IMR-90 (cell line): ENCODE measurements at regions not wholly inside any gene's neighbourhood (a gene's known extent, or its start where the extent isn't known, plus 50 kb on each side); places are given as distances from the start of the nearest gene placed in this dataset.

Source experiments
- ATAC-seq: fragments of 200-7000 bp; cut with Tn5 transposase; 2 replicates; pipeline ENCODE4 v1.9.1; 2020; ENCODE audit warnings: low read depth, mild to moderate bottlenecking, moderate library complexity
- BruUV-seq: library from RNA; stranded (reverse); fragments of 400-500 nt; replicated peaks from 2 replicates; lab custom pipeline; 2021; lab: Mats Ljungman, UMichigan
- CTCF ChIA-PET: fragments of 300-600 bp; formaldehyde crosslinking; extraction: SDS; loops from one replicate; lab custom pipeline; 2021; ENCODE audit warnings: antibody characterized with exemption; lab: Yijun Ruan, JAX
- POLR2A ChIA-PET: fragments of 300-600 bp; sonication (Branson Sonifier 250); formaldehyde crosslinking; loops from one replicate; lab custom pipeline; 2022; ENCODE audit warnings: antibody characterized with exemption; ENCODE audit not compliant: unreplicated experiment; lab: Charles Lee
- DNase-seq: peaks from one replicate; pipeline ENCODE4 v3.0.0; 2013
- H2AFZ ChIP-seq: replicated peaks from 2 replicates; pipeline ENCODE3; 2013; ENCODE audit warnings: low read length, mild to moderate bottlenecking; ENCODE audit not compliant: poor library complexity
- H2AK5ac ChIP-seq: 2 replicates; pipeline ENCODE4 v1.6.1; 2013; ENCODE audit warnings: low read depth, low read length, inconsistent platforms
- H2AK9ac ChIP-seq: replicated peaks from 2 replicates; pipeline ENCODE3; 2013; ENCODE audit warnings: mild to moderate bottlenecking, low read depth, low read length, moderate library complexity; ENCODE audit not compliant: poor library complexity
- H2BK120ac ChIP-seq: 2 replicates; pipeline ENCODE4 v1.6.1; 2013; ENCODE audit warnings: low read depth, low read length, inconsistent platforms
- H2BK15ac ChIP-seq: 3 replicates; pipeline ENCODE4 v1.6.1; 2013; ENCODE audit warnings: low read depth, low read length, inconsistent platforms
- H2BK20ac ChIP-seq: 2 replicates; pipeline ENCODE4 v1.6.1; 2013; ENCODE audit warnings: low read depth, mild to moderate bottlenecking, inconsistent platforms, low read length, moderate library complexity
- H2BK5ac ChIP-seq: 2 replicates; pipeline ENCODE4 v1.6.1; 2013; ENCODE audit warnings: mild to moderate bottlenecking, low read depth, low read length, inconsistent platforms; ENCODE audit not compliant: poor library complexity, severe bottlenecking
- H3K14ac ChIP-seq: replicated peaks from 2 replicates; pipeline ENCODE4 v1.6.1; 2013; ENCODE audit warnings: low read depth, low read length, inconsistent platforms
- H3K18ac ChIP-seq: 2 replicates; pipeline ENCODE4 v1.6.1; 2013; ENCODE audit warnings: low read depth, low read length, control low read depth
- H3K23ac ChIP-seq: 2 replicates; pipeline ENCODE4 v1.6.1; 2013; ENCODE audit warnings: low read depth, low read length, inconsistent platforms
- H3K27ac ChIP-seq: 2 replicates; pipeline ENCODE4 v1.5.1; 2013; ENCODE audit warnings: mild to moderate bottlenecking, control low read depth, low read length; ENCODE audit not compliant: insufficient read depth
- H3K27me3 ChIP-seq: 2 replicates; pipeline ENCODE4 v1.6.1; 2013; ENCODE audit warnings: low read length; ENCODE audit not compliant: control insufficient read depth, insufficient read depth
- H3K36me3 ChIP-seq: 2 replicates; pipeline ENCODE4 v1.6.1; 2013; ENCODE audit warnings: low read length, mixed read lengths; ENCODE audit not compliant: control insufficient read depth, insufficient read depth
- H3K4ac ChIP-seq: 2 replicates; pipeline ENCODE4 v1.6.1; 2013; ENCODE audit warnings: low read depth, low read length, inconsistent platforms
- H3K4me1 ChIP-seq: 2 replicates; pipeline ENCODE4 v1.6.1; 2013; ENCODE audit warnings: low read length, mixed read lengths; ENCODE audit not compliant: control insufficient read depth, insufficient read depth
- H3K4me2 ChIP-seq: 2 replicates; pipeline ENCODE4 v1.6.1; 2013; ENCODE audit warnings: low read depth, mild to moderate bottlenecking, control low read depth, low read length, moderate library complexity
- H3K4me3 ChIP-seq: 2 replicates; pipeline ENCODE4 v1.5.1; 2013; ENCODE audit warnings: low read depth, mild to moderate bottlenecking, control low read depth, low read length, moderate library complexity; ENCODE audit not compliant: insufficient read depth
- H3K56ac ChIP-seq: 2 replicates; pipeline ENCODE4 v1.6.1; 2013; ENCODE audit warnings: low read length, inconsistent platforms; ENCODE audit not compliant: insufficient read depth; ENCODE audit errors: extremely low read depth
- H3K79me1 ChIP-seq, 2 experiments: 2 replicates each; pipeline ENCODE4 v1.6.1; 2013; ENCODE audit warnings: low read length in 2 of 2, inconsistent platforms in 1 of 2, low read depth in 1 of 2
- H3K9ac ChIP-seq: 2 replicates; pipeline ENCODE4 v1.6.1; 2013; ENCODE audit warnings: low read depth, low read length, control low read depth
- H3K9me1 ChIP-seq: 2 replicates; pipeline ENCODE4 v1.6.1; 2013; ENCODE audit warnings: low read length, inconsistent platforms; ENCODE audit not compliant: insufficient read depth
- H3K9me3 ChIP-seq: 2 replicates; pipeline ENCODE4 v1.6.1; 2013; ENCODE audit warnings: low read length; ENCODE audit not compliant: control insufficient read depth, insufficient read depth
- H4K20me1 ChIP-seq: 2 replicates; pipeline ENCODE4 v1.6.1; 2013; ENCODE audit warnings: low read length, inconsistent platforms; ENCODE audit not compliant: insufficient read depth
- H4K5ac ChIP-seq: 2 replicates; pipeline ENCODE4 v1.6.1; 2013; ENCODE audit warnings: mild to moderate bottlenecking, low read depth, low read length, control low read depth
- H4K8ac ChIP-seq, 2 experiments: 2 replicates each; pipeline ENCODE4 v1.6.1; 2013; ENCODE audit warnings: low read depth in 2 of 2, low read length in 2 of 2, control low read depth in 1 of 2, inconsistent platforms in 1 of 2
- H4K91ac ChIP-seq: 2 replicates; pipeline ENCODE4 v1.6.1; 2013; ENCODE audit warnings: low read depth, low read length, inconsistent platforms; ENCODE audit not compliant: insufficient read depth
- CTCF ChIP-seq: conservative IDR thresholded peaks from 2 replicates; pipeline ENCODE4 v1.5.1; 2012; ENCODE audit warnings: mild to moderate bottlenecking, low read depth, low read length, improper control_type of control experiment
- MAFK ChIP-seq: IDR thresholded peaks from 2 replicates; pipeline ENCODE4 v1.6.1; 2012; ENCODE audit warnings: low read depth, low read length, improper control_type of control experiment
- RAD21 ChIP-seq: IDR thresholded peaks from 2 replicates; pipeline ENCODE4 v1.6.1; 2012; ENCODE audit warnings: low read length, improper control_type of control experiment
- RCOR1 ChIP-seq: IDR thresholded peaks from 2 replicates; pipeline ENCODE4 v1.6.1; 2012; ENCODE audit warnings: mild to moderate bottlenecking, low read length, improper control_type of control experiment; ENCODE audit not compliant: insufficient replicate concordance
- WGBS, 2 experiments: methylation state at CpG; one replicate each; pipeline versions ENCODE4 v1.1.5 to v1.1.7; 2013; ENCODE audit warnings: missing lambda C conversion rate in 2 of 2; ENCODE audit not compliant: insufficient read length in 1 of 2; ENCODE audit errors: extremely low coverage in 2 of 2; 5-methylcytosine and 5-hydroxymethylcytosine counted together
- dilution Hi-C: fragments of 300-500 bp; cut with HindIII; formaldehyde crosslinking; loops from one replicate; pipeline ENCODE4 v1.14.3; 2018; ENCODE audit warnings: low sequenced_read_pairs; ENCODE audit not compliant: unreplicated experiment
- in situ Hi-C: fragments of 300-500 bp; cut with MboI; formaldehyde crosslinking; loops from 3 replicates; pipeline ENCODE4 v1.14.3; 2019; ENCODE audit warnings: low sequenced_read_pairs, inconsistent platforms, mixed read lengths
- intact Hi-C: fragments of 100-400 bp; cut with micrococcal nuclease; formaldehyde crosslinking; loops from 2 replicates; pipeline ENCODE4 v1.10.0; 2022

- no peak overlapping the region for H3K56ac ChIP-seq
- no peak overlapping the region for H4K91ac ChIP-seq
- TF ChIP-seq MAFK (no peak), CTCF (no peak), RCOR1 (no peak), RAD21 (no peak)
- H3K4me3 ChIP-seq, result no peak overlapping the region
- H2BK20ac ChIP-seq, result no peak overlapping the region
- no peak overlapping the region for H3K14ac ChIP-seq
- no peak overlapping the region for H3K4me2 ChIP-seq
- H2AFZ ChIP-seq, result no peak overlapping the region
- in situ Hi-C loops, result no loop called here
- H2AK9ac ChIP-seq, result no peak overlapping the region
- ATAC-seq (no peak), DNase-seq (no peak)
- ChIA-PET CTCF (no interaction called here), POLR2A (no interaction called here)
- H3K36me3 ChIP-seq, result no peaks in the 10 kb centered on the region
- no peak overlapping the region for H2BK15ac ChIP-seq
- H2AK5ac ChIP-seq, result no peak overlapping the region
- H3K9me1 ChIP-seq, result no peaks in the 10 kb centered on the region
- H3K79me1 ChIP-seq, result no peaks in the 10 kb centered on the region
- no peak overlapping the region for H3K18ac ChIP-seq
- H3K4me1 ChIP-seq, result no peaks in the 10 kb centered on the region
- no peak overlapping the region for H2BK120ac ChIP-seq
- H2BK5ac ChIP-seq, result no peak overlapping the region
- no peak overlapping the region for H3K27ac ChIP-seq
- intact Hi-C loops, result no loop called here
- H3K23ac ChIP-seq, result no peak overlapping the region
- H4K5ac ChIP-seq, result no peak overlapping the region
- no peaks in the 10 kb centered on the region for H3K9me3 ChIP-seq
- no peaks in the 10 kb centered on the region for H4K20me1 ChIP-seq
- WGBS, 2 experiments, result 30% methylated on average over 2 of the region's 5 CpGs; no CpG with 5 or more reads in 1 of the 2 experiments
- BruUV-seq, result no TSS peak
- no peak overlapping the region for H4K8ac ChIP-seq
- H3K9ac ChIP-seq, result no peak overlapping the region
- no peaks in the 10 kb centered on the region; the same call in 1 of the 2 replicates for H3K27me3 ChIP-seq
- H3K4ac ChIP-seq, result no peak overlapping the region
- dilution Hi-C loops, result no loop called here
Observed at GRCh38 chr15:48046813-48047438, 73.9 kb upstream of the SLC24A5 start.
